Nephron progenitor cell (in vitro differentiated cells): ENCODE measurements at regions not wholly inside any gene's neighbourhood (a gene's known extent, or its start where the extent isn't known, plus 50 kb on each side); places are given as distances from the start of the nearest gene placed in this dataset.

ENCODE experiments used
- DNase-seq: peaks from one replicate; pipeline ENCODE4 v3.0.0; 2021
- H3K27ac Mint-ChIP-seq: 2 replicates; pipeline ENCODE4 v1.8.0; 2021; ENCODE audit warnings: mild to moderate bottlenecking, moderate library complexity, mixed read lengths
- H3K27me3 Mint-ChIP-seq: 2 replicates; pipeline ENCODE4 v1.8.0; 2021; ENCODE audit warnings: mild to moderate bottlenecking, low read depth, mixed read lengths; ENCODE audit not compliant: poor library complexity
- H3K36me3 Mint-ChIP-seq: 2 replicates; pipeline ENCODE4 v1.8.0; 2021; ENCODE audit warnings: low read depth, mixed read lengths
- H3K4me1 Mint-ChIP-seq: 2 replicates; pipeline ENCODE4 v1.8.0; 2021; ENCODE audit warnings: mixed read lengths
- H3K4me3 Mint-ChIP-seq: 2 replicates; pipeline ENCODE4 v1.8.0; 2021; ENCODE audit warnings: mild to moderate bottlenecking, moderate library complexity, mixed read lengths
- H3K9me3 Mint-ChIP-seq: 2 replicates; pipeline ENCODE4 v1.8.0; 2021; ENCODE audit warnings: mild to moderate bottlenecking, moderate library complexity, mixed read lengths
- CTCF ChIP-seq: fragments of 200-600 bp; sonication (generic); IDR thresholded peaks from 2 replicates; pipeline ENCODE4 v1.5.0; 2021; ENCODE audit warnings: antibody characterized with exemption

GRCh38 chr18:38709122-38709521 lies 1143.5 kb upstream of the CELF4 start:
- H3K27ac Mint-ChIP-seq = no peak overlapping the region
- no peak for DNase-seq
- H3K4me1 Mint-ChIP-seq = peaks cover 6% of the 10 kb centered on the region
- TF ChIP-seq CTCF = no peak
- H3K36me3 Mint-ChIP-seq = no peaks in the 10 kb centered on the region
- peaks cover 4% of the 10 kb centered on the region for H3K27me3 Mint-ChIP-seq
- no peak overlapping the region for H3K4me3 Mint-ChIP-seq
- H3K9me3 Mint-ChIP-seq = no peaks in the 10 kb centered on the region

- TF ChIP-seq CTCF = no peak
- Mint-ChIP-seq H3K27ac (no peak overlapping the region), H3K4me3 (no peak overlapping the region), H3K27me3 (no peaks in the 10 kb centered on the region), H3K36me3 (no peaks in the 10 kb centered on the region), H3K4me1 (peaks cover 6% of the 10 kb centered on the region), H3K9me3 (no peaks in the 10 kb centered on the region)
- DNase-seq = no peak
These were observed 1140.8 kb upstream of the CELF4 start for GRCh38 chr18:38706373-38706772.

DNA sequence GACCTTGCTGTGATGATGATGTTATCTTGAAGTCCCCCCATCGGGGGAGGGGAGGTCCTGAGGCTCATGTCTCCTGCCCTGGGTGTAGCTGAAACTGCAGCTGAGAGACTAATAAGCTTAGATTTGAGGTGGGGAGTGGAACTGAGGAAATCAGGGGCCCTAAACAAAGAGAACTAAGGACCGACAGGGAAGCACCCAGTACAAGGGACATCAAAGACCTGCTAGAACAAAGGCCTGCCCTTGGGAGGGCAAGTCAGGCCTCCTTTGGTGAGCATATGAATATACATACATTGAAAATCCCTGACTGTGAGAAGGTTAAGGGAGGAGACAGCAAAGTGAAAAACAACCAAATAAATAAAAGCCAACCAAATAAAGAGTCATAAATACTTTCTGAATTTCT lies 1132.5 kb upstream of the CELF4 start:
- Mint-ChIP-seq H3K36me3 (no peaks in the 10 kb centered on the region), H3K27ac (no peak overlapping the region)

DNA sequence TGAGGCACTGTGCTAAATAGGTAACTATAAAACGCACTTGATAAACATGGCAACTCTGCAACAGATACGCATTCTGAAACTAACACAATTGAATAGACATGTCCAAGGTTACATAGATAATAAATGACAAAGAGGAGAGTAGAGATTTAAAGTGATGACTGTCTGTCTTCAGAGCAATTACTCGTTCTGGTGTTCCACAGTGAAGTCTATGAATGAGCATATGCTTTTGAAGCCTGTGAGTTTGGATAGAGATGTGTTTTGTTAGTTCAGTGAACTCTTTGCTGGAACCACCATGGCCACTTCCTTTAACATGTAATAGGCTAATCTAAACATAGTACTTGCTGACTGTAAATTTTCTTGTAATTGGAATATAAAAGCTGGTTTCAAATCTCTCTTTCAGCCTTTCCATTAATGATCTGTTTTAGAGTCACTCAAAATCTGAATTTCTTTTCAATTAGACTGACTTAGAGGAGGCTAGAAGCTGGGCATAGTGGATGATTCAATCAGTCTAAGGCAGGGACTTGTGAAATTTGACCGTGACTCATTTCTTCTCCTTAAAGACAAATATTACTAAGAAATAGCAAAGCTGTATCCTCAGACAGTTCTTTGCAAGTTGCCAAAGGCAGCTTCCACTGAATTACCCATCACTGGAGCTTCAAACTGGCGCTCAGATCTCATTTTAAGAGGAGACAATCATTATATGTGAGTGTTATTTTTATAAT lies 1130.1 kb upstream of the CELF4 start:
- Mint-ChIP-seq H3K4me1 (no peaks in the 10 kb centered on the region), H3K36me3 (no peaks in the 10 kb centered on the region), H3K27me3 (peaks cover 5% of the 10 kb centered on the region), H3K27ac (no peak overlapping the region), H3K4me3 (no peak overlapping the region), H3K9me3 (no peaks in the 10 kb centered on the region)
- no peak for DNase-seq
- no peak for TF ChIP-seq CTCF

More for the DNA sequence above, 1132.5 kb upstream of the CELF4 start:
- Mint-ChIP-seq H3K9me3 (no peaks in the 10 kb centered on the region), H3K4me3 (no peak overlapping the region), H3K27me3 (peaks cover 3% of the 10 kb centered on the region), H3K4me1 (no peaks in the 10 kb centered on the region)
- DNase-seq = no peak
- no peak for TF ChIP-seq CTCF

DNA sequence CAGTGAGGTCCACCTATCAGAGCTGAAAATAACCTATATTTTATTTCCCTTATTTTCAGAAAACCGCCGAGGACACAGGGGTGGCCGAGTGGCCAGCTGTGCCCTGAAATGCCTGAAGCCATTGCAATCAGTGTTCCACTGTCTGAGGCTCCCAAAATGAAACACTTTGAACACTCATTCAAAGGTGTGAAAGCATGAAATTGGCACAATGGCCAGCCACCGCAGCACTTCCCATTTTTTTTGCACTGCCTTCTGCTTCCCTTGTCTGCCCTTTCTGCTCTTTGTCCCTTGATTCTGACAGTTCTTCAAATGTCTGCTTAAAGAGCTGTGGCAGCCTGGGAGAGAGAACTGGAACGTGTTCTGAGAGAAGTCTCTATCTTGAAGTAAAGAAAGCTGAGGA lies 1127.5 kb upstream of the CELF4 start:
- no peak overlapping the region for H3K4me3 Mint-ChIP-seq
- no peak overlapping the region for H3K27ac Mint-ChIP-seq
- peaks cover 2% of the 10 kb centered on the region for H3K27me3 Mint-ChIP-seq
- no peak for DNase-seq
- no peak for TF ChIP-seq CTCF
- no peaks in the 10 kb centered on the region for H3K36me3 Mint-ChIP-seq
- no peaks in the 10 kb centered on the region for H3K4me1 Mint-ChIP-seq
- H3K9me3 Mint-ChIP-seq = no peaks in the 10 kb centered on the region

- Mint-ChIP-seq H3K4me1 (no peaks in the 10 kb centered on the region), H3K36me3 (no peaks in the 10 kb centered on the region), H3K27me3 (peaks cover 2% of the 10 kb centered on the region), H3K27ac (no peak overlapping the region), H3K4me3 (no peak overlapping the region), H3K9me3 (no peaks in the 10 kb centered on the region)
- TF ChIP-seq CTCF = no peak
- DNase-seq = no peak
These were observed 1125.0 kb upstream of the CELF4 start for GRCh38 chr18:38690626-38691025.
